Ramos (cell line): ENCODE measurements at regions not wholly inside any gene's neighbourhood (a gene's known extent, or its start where the extent isn't known, plus 50 kb on each side); places are given as distances from the start of the nearest gene placed in this dataset.
"Not testable (repeated sequence)": the region's sequence is repeated elsewhere in the genome, so short reads cannot be mapped to it uniquely, and the experiment has no call there.

ENCODE experiments used
- in situ Hi-C: fragments of 300-500 bp; cut with MboI; formaldehyde crosslinking; loops from one replicate; pipeline ENCODE4 v1.14.3; 2022; ENCODE audit warnings: low sequenced_read_pairs; ENCODE audit not compliant: unreplicated experiment

DNA sequence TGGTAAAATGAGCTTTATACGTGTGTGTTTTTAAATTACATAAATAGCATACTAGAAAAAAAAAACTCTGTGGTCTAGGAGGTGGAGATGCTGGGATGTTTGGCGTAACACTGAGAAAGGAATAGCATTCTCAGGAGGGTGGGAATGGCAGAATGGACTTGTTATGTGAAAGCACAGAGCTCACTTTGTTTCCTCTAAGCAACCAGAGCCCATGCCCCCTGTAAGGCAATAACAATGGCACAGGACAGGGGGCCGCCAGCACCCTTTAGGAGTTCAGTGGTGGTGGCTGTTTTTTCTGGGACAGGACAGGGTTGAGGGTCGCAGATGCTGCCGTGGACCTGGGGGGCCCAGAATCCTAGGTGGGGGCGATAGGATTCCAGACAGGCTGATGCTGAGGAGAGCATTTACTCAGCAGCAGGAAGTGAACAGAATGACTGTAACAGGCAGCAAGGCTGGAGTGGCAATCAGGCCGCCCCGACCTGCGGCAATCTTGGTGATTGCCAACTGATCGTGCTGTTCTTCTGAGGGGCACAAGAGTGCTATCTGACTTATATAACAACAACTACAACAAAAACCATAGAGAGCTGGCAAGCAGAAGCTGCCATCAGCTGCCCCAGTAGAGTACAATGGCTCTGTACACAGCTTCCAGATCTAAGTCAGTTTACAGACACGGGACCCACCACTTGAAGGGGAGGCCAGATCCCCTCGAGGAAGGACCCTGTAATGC is 160.4 kb downstream of the UACA start:
- in situ Hi-C loops, result no loop called here

DNA sequence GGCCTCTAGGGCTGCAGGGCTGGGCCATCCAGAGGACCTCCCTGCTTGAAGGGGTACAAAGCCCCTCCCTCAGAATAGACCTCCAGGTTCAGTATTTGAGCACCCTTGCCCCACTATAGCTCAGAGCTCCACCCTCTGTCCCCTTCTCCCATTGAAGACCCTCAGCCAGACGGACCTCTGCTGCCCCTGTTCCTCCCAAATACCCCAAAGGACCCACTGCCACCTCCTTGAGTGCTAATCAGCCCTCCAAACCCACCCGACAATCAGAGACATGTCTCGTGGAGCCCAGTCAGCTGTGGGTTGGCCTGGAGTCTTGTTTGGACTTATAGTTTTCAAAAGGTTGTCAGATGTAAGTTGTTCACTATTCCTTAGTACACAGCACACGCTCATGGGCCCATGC is 161.1 kb downstream of the UACA start:
- in situ Hi-C loops, result no loop called here

DNA sequence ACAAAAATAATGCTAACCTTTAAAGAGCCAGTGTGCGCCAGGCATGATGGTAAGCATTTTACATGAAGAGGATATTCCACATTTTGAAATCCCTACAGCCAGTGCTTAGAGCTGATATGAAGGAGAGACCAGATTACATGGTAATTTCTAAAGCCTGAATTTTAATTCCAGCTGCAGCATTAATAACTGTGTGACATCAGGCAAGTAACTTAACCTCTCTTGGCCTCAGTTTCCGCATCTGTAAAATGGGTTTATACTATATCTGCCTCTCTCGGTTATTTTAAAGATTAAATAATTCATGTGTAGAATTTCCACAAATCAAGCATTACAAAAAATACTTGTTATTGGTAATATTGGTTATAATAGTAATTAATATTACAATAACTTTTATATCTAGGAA is 165.4 kb downstream of the UACA start:
- in situ Hi-C loops, result no loop called here

DNA sequence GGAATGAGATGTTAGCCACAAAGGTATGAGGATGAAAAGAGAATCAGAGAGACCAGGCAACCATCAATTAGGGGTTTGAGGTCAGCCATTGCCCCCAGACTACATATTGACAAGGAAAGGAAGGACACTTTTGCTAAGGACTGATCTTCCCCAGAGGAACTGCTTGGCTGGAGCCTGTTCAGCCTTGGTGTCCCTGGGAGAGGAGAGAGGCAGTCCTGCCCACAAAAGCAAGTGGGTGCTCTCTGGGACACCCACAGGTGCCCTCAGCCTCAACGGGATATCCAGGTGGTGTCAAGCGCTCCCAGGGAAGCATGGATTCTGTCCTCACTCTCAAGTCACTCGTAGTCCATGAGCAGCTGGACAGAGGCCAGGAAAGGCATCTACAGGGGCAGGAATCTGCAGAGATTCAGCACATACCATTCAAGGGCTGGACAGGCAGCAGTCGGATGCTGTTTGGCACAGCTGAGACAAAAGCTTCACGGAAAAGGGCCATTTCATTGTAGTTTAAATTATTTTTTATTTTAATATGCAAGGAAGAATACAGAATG is 166.2 kb downstream of the UACA start:
- in situ Hi-C loops, result no loop called here

DNA sequence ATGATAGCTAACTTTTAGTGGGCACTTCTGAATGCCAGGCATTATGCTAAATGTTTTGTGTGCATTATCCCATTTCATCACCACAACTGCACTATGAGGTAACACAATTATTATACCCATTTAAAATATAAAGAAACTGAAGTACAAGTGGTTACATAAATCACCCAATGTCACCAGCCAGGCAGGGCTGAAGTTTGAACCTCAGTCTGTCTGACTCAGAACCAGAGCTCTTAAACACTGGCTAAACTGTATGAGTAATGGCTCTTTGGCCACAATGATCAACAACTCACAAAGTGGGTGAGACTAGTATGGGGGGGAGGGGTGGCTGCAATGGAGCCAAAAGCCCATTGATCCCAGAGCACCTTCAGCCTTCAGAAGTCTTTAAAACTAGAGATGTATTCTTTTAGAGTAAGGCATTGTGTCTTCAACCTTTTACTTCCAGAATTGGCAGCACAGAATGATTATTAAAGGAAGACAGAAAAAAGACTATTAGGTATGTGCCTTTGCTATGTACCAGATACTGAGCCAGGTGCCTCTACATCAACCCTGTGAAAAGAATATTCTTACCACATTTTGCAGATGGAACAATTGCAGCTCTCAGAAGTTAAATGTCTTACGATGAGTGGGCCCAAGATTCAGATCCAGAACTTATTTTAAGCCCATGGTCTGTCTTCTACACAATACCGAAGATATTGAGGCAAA is 166.9 kb downstream of the UACA start:
- in situ Hi-C loops, result no loop called here

DNA sequence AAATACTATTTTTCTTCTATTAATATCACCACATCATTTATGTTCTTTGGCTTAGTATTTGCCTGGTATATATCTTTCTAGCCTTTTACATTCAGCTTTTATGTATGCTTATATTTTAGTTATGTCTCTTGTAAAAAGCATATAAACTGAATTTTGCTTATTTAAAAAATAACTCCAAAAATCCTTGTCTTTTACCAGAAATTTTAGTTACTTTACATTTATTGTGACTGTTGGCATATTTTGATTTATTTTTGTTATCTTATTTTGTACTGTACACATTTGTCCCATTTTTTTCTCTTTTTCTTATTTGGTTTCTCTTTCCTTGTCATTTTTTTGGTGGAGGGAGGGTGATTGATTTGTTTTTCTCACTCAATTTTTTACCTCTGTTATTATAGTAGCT is 169.6 kb downstream of the UACA start:
- in situ Hi-C loops, result no loop called here

DNA sequence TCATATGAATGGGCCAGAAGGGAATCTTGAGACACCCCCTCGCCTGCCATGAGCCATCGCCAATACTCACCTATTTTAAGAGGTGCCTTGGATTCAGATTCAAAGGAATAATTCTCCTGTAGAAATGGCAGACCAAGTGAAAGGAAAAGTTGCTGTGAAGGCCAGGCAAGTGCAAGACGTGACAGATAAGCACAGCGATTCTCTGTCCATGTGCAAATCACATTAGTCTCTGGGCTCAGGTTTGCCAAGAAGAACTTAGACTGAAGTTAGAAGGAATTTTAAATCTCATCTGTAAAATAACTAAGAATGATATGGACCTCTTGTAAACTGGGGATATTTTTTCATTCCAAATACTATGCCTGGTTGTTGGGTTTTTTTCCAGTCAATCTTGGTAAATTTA is 173.6 kb downstream of the UACA start:
- in situ Hi-C loops, result no loop called here

DNA sequence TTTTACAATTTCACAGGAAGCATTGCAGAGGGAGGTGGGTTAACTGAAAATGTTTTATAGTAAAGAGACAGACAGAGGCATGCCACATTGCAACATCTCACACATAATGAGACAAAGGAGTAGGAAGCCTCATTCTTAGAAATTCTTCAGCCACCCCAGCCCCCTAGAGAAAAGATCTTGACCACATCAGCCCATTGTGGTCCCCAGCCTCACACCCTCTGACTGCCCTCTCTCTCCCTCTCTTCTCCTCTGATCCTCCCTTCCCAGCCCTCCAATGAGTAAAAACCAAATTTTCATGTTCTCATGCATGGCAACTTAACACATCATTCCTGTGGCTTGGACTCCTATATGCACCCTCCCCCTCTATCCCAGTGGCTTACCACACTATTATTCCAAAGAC is 174.1 kb downstream of the UACA start:
- in situ Hi-C loops, result no loop called here

DNA sequence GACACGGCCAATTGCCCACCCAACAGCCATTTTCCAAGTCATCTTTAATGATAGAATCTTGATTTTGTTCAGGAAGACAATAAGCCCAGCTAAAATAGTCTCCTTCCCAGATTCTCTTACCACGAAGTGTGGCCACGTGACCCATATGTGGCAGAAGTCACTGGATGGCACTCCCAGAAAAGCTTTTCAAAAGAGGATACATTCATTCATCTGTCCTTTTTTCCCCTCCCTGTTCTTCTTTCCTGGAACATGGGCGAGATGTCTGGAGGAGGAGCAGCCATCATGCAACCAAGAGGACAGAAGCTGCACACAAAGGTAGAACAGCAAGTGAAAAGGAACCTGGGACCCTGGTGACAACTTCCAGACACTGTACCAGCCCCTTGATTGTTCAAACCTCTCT is 174.7 kb downstream of the UACA start:
- in situ Hi-C loops, result no loop called here

DNA sequence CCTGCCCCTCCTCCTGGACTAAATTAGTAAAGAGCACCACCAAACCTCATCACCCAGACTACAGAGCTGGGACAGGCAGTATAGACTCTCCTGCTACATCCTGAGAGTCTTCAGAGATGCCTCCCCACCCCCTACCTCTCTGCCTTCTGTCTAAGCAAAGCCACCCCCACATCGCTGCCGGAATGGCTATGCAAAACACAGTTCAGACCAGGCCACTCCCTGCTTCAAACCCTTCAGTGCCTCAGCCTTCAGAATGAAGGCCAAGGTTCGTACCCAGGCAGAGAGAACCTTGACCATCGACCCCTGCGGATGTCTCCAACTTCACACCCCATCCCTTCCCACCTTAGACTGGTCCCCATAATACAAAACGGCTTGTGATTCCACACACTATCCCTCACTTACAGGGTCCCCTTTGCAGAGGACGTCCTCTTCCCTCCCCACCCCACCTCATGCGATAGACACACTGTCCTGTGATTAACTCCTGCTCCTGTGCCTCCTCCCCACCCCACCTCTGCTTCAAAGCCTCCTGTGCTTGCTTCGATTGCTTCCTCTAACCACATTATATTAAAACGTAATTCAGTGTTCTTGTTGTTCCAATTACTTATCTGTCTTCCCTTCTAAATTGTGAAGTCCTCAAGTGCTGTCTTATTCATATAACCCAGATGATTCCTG is 175.3 kb downstream of the UACA start:
- in situ Hi-C loops, result no loop called here

DNA sequence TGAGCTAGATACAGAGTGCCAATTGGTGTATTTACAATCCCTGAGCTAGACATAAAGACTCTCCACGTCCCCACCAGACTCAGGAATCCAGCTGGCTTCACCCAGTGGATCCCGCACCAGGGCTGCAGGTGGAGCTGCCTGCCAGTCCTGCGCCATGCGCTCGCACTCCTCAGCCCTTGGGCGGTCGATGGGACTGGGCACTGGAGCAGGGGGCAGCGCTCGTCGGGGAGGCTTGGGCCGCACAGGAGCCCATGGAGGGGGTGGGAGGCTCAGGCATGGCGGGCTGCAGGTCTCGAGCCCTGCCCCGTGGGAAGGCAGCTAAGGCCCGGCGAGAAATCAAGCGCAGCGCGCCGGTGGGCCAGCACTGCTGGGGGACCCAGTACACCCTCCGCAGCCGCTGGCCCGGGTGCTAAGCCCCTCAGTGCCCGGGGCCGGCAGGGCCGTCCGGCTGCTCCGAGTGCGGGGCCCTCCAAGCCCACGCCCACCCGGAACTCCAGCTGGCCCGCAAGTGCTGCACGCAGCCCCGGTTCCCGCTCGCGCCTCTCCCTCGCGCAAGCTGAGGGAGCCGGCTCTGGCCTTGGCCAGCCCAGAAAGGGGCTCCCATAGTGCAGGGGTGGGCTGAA is 176.2 kb downstream of the UACA start:
- in situ Hi-C loops, result not testable (repeated sequence)

DNA sequence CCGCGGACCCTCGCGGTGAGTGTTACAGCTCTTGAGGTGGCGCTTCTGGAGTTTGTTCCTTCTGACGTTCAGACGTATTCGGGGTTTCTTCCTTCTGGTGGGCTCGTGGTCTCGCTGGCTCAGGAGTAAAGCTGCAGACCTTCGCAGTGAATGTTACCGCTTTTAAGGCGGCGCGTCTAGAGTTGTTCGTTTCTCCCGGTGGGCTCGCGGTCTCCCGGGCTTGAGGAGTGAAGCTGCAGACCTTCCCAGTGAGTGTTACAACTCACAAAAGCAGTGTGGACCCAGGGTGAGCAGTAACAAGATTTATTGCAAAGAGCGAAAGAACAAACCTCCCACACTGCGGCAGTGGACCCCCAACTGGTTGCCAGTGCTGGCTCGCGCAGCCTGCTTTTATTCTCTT is 177.1 kb downstream of the UACA start:
- in situ Hi-C loops, result no loop called here

DNA sequence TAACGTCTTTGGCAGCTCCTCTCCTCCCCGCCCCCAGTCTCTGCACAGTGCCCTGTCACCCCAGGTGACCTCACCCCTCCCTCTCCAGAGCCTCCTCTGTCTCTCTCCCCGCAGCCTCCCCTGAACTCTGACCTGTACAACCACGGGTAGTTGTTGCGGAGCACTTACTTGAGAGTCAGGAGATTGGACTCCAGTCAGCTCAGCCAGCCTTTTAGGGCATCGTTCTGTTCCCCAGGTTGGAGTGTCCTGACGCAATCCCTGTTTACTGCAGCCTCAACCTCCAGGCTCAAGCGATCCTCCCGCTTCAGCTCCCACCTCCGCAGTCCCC is 177.7 kb downstream of the UACA start:
- in situ Hi-C loops, result no loop called here

DNA sequence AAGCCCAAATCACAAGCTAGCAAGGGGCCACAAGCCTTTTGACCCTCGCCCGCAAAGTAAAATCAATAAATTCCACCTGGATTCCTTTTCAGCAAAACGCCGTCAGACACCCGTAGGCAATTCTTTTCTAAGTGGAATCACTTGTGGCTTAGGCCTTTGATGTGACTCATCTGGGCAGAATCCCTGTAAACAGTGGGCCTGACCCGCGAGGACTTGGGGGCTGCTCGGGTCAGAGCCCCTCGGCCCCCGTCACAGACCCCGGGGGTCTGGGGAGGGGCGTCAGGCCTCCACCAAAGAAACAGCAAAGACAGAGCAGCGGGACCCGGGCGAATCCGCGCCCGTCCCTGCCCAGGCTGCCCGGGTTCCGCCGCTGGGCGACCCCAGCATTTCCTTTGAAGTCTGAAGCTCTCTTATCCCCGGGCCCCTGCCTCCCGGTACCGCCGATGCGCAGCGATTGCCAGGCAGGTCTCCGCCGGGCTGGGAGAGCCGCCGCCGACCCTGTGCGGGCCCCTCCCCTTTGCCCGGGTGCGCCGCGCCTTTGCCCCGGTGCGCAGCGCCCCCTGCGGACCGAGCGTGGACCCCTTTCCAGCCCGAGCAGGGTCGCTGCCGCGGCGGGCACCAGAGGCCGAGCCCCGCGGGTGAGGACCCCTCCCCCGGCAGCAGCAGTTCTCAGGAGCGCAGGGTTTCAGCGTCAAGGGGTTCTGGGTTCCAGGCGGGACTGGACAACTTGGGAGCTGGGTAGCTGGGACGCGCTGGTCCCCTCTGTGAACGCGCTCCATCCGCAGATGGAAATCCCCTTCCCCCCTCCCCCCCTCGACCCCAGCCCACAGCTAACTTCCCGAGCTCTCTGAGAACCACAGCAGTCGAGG is 178.3 kb downstream of the UACA start:
- in situ Hi-C loops, result no loop called here

DNA sequence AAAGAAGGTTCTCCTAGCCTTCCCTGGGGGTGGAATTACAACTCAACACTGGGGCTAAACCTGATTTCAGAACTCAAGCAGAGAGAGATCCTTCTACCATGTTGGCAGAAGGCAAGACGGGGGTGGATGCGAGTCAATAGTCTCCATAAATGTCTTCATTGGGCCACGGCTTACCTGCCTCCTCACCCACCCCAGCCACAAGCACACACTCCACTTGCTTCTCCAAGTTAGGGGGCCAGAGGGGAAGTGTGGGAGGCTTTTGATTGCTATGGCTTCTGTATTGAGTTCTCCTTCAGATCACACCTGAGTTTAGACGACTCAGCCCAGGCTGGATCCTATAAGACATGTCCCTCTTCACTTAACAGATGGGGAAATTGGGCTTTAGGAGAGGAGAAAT is 178.9 kb downstream of the UACA start:
- in situ Hi-C loops, result no loop called here

DNA sequence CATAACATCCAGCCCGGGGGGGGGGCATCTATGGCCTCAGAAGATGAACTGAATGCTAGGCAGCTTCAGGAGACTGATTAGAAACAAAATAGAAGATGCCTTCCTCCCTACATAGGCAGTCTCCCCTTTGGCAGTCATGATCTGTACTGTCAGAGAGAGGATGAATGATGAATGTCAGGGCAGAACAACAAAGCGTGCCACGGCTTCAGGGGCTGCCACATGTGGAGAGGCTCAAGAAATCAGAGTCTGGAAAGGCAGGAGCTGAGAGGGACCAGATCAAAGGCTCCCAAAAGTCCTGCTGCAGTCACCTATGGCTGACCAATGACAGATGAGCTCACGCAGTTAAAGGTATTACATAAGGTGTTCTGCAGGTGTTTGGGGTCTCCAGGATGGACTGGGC is 180.4 kb downstream of the UACA start:
- in situ Hi-C loops, result no loop called here

DNA sequence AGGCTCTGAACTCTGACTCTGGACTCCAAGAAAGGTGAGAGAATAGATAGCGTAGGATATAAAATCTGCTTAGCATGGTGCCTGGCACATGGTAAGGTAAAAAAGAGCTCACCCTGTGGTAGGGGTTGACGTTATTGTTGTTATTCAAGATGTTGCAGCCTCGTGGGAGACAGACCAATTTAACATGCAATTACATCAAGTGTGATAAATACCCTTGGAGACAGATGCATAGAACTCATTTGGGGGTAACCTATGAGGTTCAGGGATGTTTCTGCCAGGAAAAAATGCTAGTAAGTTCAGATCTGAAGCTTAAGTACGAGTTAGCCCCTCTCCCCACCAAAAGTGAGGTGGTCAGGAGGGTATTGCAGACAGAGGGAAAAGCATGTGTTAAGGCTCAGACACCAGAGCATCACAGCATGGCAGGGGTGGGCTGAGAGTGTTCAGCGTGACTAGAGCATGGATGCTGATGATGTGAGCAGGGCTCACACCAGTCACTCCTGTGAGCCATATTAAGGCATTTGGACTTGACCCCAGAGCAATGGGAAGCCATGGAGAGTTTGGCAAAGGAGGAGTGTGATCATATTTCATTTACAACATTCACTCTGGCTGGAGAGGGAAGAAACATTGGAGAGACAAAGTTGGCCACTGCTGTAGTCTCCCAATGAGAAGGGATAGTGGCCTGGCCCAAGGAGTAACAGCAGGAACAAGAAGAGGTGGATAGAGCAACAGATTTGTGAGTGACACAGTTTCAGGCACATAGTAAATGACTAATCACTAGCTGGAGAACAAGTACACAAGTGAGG is 181.0 kb downstream of the UACA start:
- in situ Hi-C loops, result no loop called here

DNA sequence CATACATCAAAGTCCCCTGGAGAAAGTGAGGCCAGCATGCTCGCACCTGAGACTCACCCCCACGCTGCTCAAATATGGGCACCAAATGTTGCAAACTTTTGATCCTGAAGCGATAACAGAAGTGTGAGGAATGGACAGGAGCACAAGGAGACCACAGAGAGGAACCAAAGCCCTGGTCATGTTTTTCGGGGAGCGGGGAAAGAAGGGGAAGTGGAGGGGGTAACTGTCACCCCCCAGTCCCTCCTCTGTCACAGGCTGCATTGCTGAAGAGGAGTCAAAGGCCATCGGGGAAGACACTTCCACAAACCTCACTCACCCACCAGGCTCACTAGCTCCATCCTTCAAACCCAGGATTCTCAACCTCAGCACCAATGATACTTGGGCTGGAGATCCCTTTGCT is 182.4 kb downstream of the UACA start:
- in situ Hi-C loops, result no loop called here

DNA sequence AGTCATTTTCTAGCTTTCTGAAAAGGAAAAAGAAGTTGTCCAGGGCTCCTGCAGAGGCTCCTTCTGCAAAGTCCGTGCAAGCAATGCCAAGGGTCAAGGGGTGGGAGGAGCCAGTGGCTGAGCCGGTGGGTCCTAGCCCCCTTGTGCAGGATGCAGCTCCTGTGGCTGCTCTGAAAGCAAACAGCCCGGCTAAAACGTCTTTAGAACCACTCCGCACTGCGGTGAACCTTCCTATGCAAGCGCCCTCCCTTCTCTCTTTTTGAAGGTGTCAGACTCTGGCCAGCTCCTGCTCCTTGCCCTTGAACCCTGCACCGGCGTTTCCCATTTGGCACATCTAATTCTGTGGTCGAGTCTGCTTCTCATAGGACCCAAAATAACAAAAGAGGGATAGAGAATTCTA is 183.1 kb downstream of the UACA start:
- in situ Hi-C loops, result no loop called here
